IMR-90 (cell line): ENCODE measurements at regions not wholly inside any gene's neighbourhood (a gene's known extent, or its start where the extent isn't known, plus 50 kb on each side); places are given as distances from the start of the nearest gene placed in this dataset.

Source experiments
- CTCF ChIP-seq: conservative IDR thresholded peaks from 2 replicates; pipeline ENCODE4 v1.5.1; 2012; ENCODE audit warnings: mild to moderate bottlenecking, low read depth, low read length, improper control_type of control experiment
- MXI1 ChIP-seq: IDR thresholded peaks from 2 replicates; pipeline ENCODE4 v1.6.1; 2012; ENCODE audit warnings: low read depth, mild to moderate bottlenecking, low read length, moderate library complexity, borderline replicate concordance
- POLR2A ChIP-seq: IDR thresholded peaks from 2 replicates; pipeline ENCODE4 v1.6.1; 2012; ENCODE audit warnings: mild to moderate bottlenecking, low read depth, low read length

GRCh38 chr16:9374061-9374460 lies 282.6 kb downstream of the HAPSTR1 start:
- no peak for TF ChIP-seq CTCF
- TF ChIP-seq MXI1 = no peak
- no peak for TF ChIP-seq POLR2A
